Endothelial cell (in vitro differentiated cells): ENCODE measurements at regions not wholly inside any gene's neighbourhood (a gene's known extent, or its start where the extent isn't known, plus 50 kb on each side); places are given as distances from the start of the nearest gene placed in this dataset.

ENCODE experiments used
- DNase-seq: peaks from one replicate; pipeline ENCODE4 v3.0.0; 2021; ENCODE audit warnings: low spot score
- H3K27ac Mint-ChIP-seq: one replicate; pipeline ENCODE4 v1.8.0; 2021; ENCODE audit warnings: mixed read lengths, inconsistent platforms; ENCODE audit not compliant: unreplicated experiment
- H3K27me3 Mint-ChIP-seq: one replicate; pipeline ENCODE4 v1.8.0; 2021; ENCODE audit warnings: mild to moderate bottlenecking, moderate library complexity, mixed read lengths, inconsistent platforms; ENCODE audit not compliant: unreplicated experiment
- H3K36me3 Mint-ChIP-seq: one replicate; pipeline ENCODE4 v1.8.0; 2021; ENCODE audit warnings: mild to moderate bottlenecking, low read depth, mixed read lengths, inconsistent platforms; ENCODE audit not compliant: unreplicated experiment
- H3K4me1 Mint-ChIP-seq: one replicate; pipeline ENCODE4 v1.8.0; 2021; ENCODE audit warnings: mild to moderate bottlenecking, mixed read lengths, inconsistent platforms; ENCODE audit not compliant: unreplicated experiment
- H3K4me3 Mint-ChIP-seq: one replicate; pipeline ENCODE4 v1.8.0; 2021; ENCODE audit warnings: mild to moderate bottlenecking, mixed read lengths, inconsistent platforms; ENCODE audit not compliant: unreplicated experiment
- H3K9me3 Mint-ChIP-seq: one replicate; pipeline ENCODE4 v1.8.0; 2021; ENCODE audit warnings: mixed read lengths, inconsistent platforms; ENCODE audit not compliant: unreplicated experiment
- CTCF ChIP-seq: fragments of 200-600 bp; sonication (generic); IDR thresholded peaks from one replicate; pipeline ENCODE4 v1.5.0; 2021; ENCODE audit warnings: antibody characterized with exemption; ENCODE audit not compliant: unreplicated experiment

GRCh38 chr18:38698088-38698487 is 1132.5 kb upstream of the CELF4 start:
- Mint-ChIP-seq H3K9me3 (no peaks in the 10 kb centered on the region), H3K4me1 (peaks cover 4% of the 10 kb centered on the region), H3K27ac (no peak overlapping the region), H3K36me3 (no peaks in the 10 kb centered on the region), H3K4me3 (no peak overlapping the region), H3K27me3 (no peaks in the 10 kb centered on the region)
- DNase-seq: no peak
- no peak for TF ChIP-seq CTCF

DNA sequence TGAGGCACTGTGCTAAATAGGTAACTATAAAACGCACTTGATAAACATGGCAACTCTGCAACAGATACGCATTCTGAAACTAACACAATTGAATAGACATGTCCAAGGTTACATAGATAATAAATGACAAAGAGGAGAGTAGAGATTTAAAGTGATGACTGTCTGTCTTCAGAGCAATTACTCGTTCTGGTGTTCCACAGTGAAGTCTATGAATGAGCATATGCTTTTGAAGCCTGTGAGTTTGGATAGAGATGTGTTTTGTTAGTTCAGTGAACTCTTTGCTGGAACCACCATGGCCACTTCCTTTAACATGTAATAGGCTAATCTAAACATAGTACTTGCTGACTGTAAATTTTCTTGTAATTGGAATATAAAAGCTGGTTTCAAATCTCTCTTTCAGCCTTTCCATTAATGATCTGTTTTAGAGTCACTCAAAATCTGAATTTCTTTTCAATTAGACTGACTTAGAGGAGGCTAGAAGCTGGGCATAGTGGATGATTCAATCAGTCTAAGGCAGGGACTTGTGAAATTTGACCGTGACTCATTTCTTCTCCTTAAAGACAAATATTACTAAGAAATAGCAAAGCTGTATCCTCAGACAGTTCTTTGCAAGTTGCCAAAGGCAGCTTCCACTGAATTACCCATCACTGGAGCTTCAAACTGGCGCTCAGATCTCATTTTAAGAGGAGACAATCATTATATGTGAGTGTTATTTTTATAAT is 1130.1 kb upstream of the CELF4 start:
- Mint-ChIP-seq H3K36me3 (no peaks in the 10 kb centered on the region), H3K27me3 (no peaks in the 10 kb centered on the region), H3K4me3 (no peak overlapping the region), H3K27ac (no peak overlapping the region), H3K4me1 (peaks cover 16% of the 10 kb centered on the region), H3K9me3 (no peaks in the 10 kb centered on the region)
- TF ChIP-seq CTCF: no peak
- no peak for DNase-seq

DNA sequence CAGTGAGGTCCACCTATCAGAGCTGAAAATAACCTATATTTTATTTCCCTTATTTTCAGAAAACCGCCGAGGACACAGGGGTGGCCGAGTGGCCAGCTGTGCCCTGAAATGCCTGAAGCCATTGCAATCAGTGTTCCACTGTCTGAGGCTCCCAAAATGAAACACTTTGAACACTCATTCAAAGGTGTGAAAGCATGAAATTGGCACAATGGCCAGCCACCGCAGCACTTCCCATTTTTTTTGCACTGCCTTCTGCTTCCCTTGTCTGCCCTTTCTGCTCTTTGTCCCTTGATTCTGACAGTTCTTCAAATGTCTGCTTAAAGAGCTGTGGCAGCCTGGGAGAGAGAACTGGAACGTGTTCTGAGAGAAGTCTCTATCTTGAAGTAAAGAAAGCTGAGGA is 1127.5 kb upstream of the CELF4 start:
- Mint-ChIP-seq H3K27me3 (no peaks in the 10 kb centered on the region), H3K4me1 (peaks cover 22% of the 10 kb centered on the region), H3K27ac (peak overlapping the region; percentile 28), H3K4me3 (no peak overlapping the region), H3K36me3 (no peaks in the 10 kb centered on the region), H3K9me3 (no peaks in the 10 kb centered on the region)
- no peak for TF ChIP-seq CTCF
- no peak for DNase-seq

DNA sequence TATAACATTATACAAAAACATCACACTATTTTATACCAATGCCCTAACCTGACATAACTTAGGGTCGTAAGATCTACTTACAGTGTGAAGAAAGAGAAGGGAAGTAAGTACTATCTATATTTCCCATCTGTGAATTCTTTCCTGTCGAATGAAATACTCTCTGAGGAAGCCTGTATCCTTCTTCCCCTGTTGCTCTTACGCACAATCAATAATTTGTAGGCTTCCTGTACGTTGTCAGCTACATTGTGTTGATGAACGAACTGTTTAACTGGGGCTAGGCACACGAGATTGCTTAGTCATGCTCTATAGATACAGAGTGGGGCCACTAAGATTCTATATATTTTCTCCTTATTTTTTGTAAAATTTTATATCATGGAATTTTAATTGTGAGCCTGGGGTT is 1125.0 kb upstream of the CELF4 start:
- Mint-ChIP-seq H3K4me1 (peaks cover 18% of the 10 kb centered on the region), H3K27ac (peak overlapping the region; percentile 78), H3K9me3 (no peaks in the 10 kb centered on the region), H3K4me3 (no peak overlapping the region), H3K27me3 (no peaks in the 10 kb centered on the region), H3K36me3 (no peaks in the 10 kb centered on the region)
- TF ChIP-seq CTCF: no peak
- no peak for DNase-seq

GRCh38 chr18:38688416-38688815 is 1122.8 kb upstream of the CELF4 start:
- Mint-ChIP-seq H3K36me3 (no peaks in the 10 kb centered on the region), H3K9me3 (no peaks in the 10 kb centered on the region), H3K4me3 (no peak overlapping the region), H3K4me1 (peaks cover 18% of the 10 kb centered on the region), H3K27ac (no peak overlapping the region), H3K27me3 (no peaks in the 10 kb centered on the region)
- no peak for DNase-seq
- no peak for TF ChIP-seq CTCF
